Mesothelial cell of epicardium (in vitro differentiated cells): ENCODE measurements at regions not wholly inside any gene's neighbourhood (a gene's known extent, or its start where the extent isn't known, plus 50 kb on each side); places are given as distances from the start of the nearest gene placed in this dataset.

ENCODE experiments used
- DNase-seq, 2 experiments: peaks; one replicate each; pipeline ENCODE4 v3.0.0; 2021; ENCODE audit warnings: low spot score in 2 of 2; ENCODE audit not compliant: unreplicated experiment in 2 of 2
- H3K27ac Mint-ChIP-seq: 2 replicates; pipeline ENCODE4 v1.8.0; 2021; ENCODE audit warnings: mixed read lengths
- H3K27me3 Mint-ChIP-seq: 2 replicates; pipeline ENCODE4 v1.8.0; 2021; ENCODE audit warnings: low read depth, mixed read lengths
- H3K36me3 Mint-ChIP-seq: 2 replicates; pipeline ENCODE4 v1.8.0; 2021; ENCODE audit warnings: mixed read lengths
- H3K4me1 Mint-ChIP-seq: 2 replicates; pipeline ENCODE4 v1.8.0; 2021; ENCODE audit warnings: mixed read lengths
- H3K4me3 Mint-ChIP-seq: 2 replicates; pipeline ENCODE4 v1.8.0; 2021; ENCODE audit warnings: mild to moderate bottlenecking, moderate library complexity, mixed read lengths
- H3K9me3 Mint-ChIP-seq: 2 replicates; pipeline ENCODE4 v1.8.0; 2021; ENCODE audit warnings: mixed read lengths
- CTCF ChIP-seq: fragments of 200-600 bp; sonication (generic); IDR thresholded peaks from one replicate; pipeline ENCODE4 v1.5.0; 2021; ENCODE audit warnings: antibody characterized with exemption; ENCODE audit not compliant: unreplicated experiment

- Mint-ChIP-seq H3K36me3 (no peaks in the 10 kb centered on the region), H3K4me3 (no peak overlapping the region), H3K4me1 (peaks cover 70% of the 10 kb centered on the region), H3K27me3 (no peaks in the 10 kb centered on the region), H3K9me3 (no peaks in the 10 kb centered on the region), H3K27ac (peak overlapping the region; percentile 80)
- DNase-seq = no peak
- no peak for TF ChIP-seq CTCF
These were observed 104.2 kb upstream of the SLC45A1 start for GRCh38 chr1:8213676-8214075.

GRCh38 chr1:8213136-8213535, 104.8 kb upstream of the SLC45A1 start:
- H3K4me3 Mint-ChIP-seq = no peak overlapping the region
- DNase-seq = no peak
- no peaks in the 10 kb centered on the region for H3K27me3 Mint-ChIP-seq
- no peaks in the 10 kb centered on the region for H3K36me3 Mint-ChIP-seq
- peaks cover 65% of the 10 kb centered on the region for H3K4me1 Mint-ChIP-seq
- no peaks in the 10 kb centered on the region for H3K9me3 Mint-ChIP-seq
- peak overlapping the region; percentile 94 for H3K27ac Mint-ChIP-seq
- TF ChIP-seq CTCF = no peak

- Mint-ChIP-seq H3K36me3 (no peaks in the 10 kb centered on the region), H3K27me3 (no peaks in the 10 kb centered on the region), H3K9me3 (no peaks in the 10 kb centered on the region), H3K4me1 (peaks cover 60% of the 10 kb centered on the region), H3K27ac (peak overlapping the region; percentile 94), H3K4me3 (no peak overlapping the region)
- no peak for DNase-seq
- TF ChIP-seq CTCF = no peak
These were observed 105.3 kb upstream of the SLC45A1 start for GRCh38 chr1:8212580-8213031.

GRCh38 chr1:8211883-8212579, 105.9 kb upstream of the SLC45A1 start:
- TF ChIP-seq CTCF = no peak
- peak overlapping the region; percentile 94 for H3K27ac Mint-ChIP-seq
- no peaks in the 10 kb centered on the region for H3K36me3 Mint-ChIP-seq
- H3K9me3 Mint-ChIP-seq = no peaks in the 10 kb centered on the region
- no peaks in the 10 kb centered on the region for H3K27me3 Mint-ChIP-seq
- no peak overlapping the region for H3K4me3 Mint-ChIP-seq
- DNase-seq = peak in 1 of 2 experiments; percentile 43
- H3K4me1 Mint-ChIP-seq = peaks cover 58% of the 10 kb centered on the region

GRCh38 chr1:8211251-8211882, 106.5 kb upstream of the SLC45A1 start:
- no peak for DNase-seq
- Mint-ChIP-seq H3K4me1 (peaks cover 58% of the 10 kb centered on the region), H3K4me3 (no peak overlapping the region), H3K27me3 (no peaks in the 10 kb centered on the region), H3K9me3 (no peaks in the 10 kb centered on the region), H3K36me3 (no peaks in the 10 kb centered on the region), H3K27ac (peak overlapping the region; percentile 94)
- no peak for TF ChIP-seq CTCF
